ENCODE measurements at regions not wholly inside any gene's neighbourhood (a gene's known extent, or its start where the extent isn't known, plus 50 kb on each side); places are given as distances from the start of the nearest gene placed in this dataset.

- H3K4me1 ChIP-seq (ENCODE audit: low read length): no peaks in the 10 kb centered on the region
- no peaks in the 10 kb centered on the region for H3K36me3 ChIP-seq (replicated peaks; ENCODE audit: insufficient read depth, low read length)
- TF ChIP-seq CTCF (IDR thresholded peaks at IDR 0.05; ENCODE audit: low read length) (no peak), EZH2 (optimal IDR thresholded peaks at IDR 0.05; ENCODE audit: low read depth, low read length) (no peak), EZH2phosphoT487 (IDR thresholded peaks at IDR 0.05; ENCODE audit: low read length) (no peak)
- H3K9me2 ChIP-seq (replicated peaks; ENCODE audit: insufficient read depth, low read length): no peaks in the 10 kb centered on the region
- H3K9ac ChIP-seq (ENCODE audit: low read length): no peak overlapping the region
- H3K79me2 ChIP-seq (ENCODE audit: low read length): no peaks in the 10 kb centered on the region
- no peak overlapping the region for H3K27ac ChIP-seq (ENCODE audit: low read length)
- no peak for DNase-seq
- no peaks in the 10 kb centered on the region for H3K27me3 ChIP-seq (replicated peaks; ENCODE audit: insufficient read depth, low read length)
- no peaks in the 10 kb centered on the region for H3F3A ChIP-seq (ENCODE audit: insufficient read depth, low read length)
- no peaks in the 10 kb centered on the region for H3K9me3 ChIP-seq (replicated peaks; ENCODE audit: insufficient read depth, low read length)
- no peaks in the 10 kb centered on the region for H4K20me1 ChIP-seq (ENCODE audit: insufficient read depth, low read length)
- no peak overlapping the region for H2AFZ ChIP-seq (ENCODE audit: low read length)
- H3K4me2 ChIP-seq (ENCODE audit: low read depth, low read length): no peak overlapping the region
- H3K4me3 ChIP-seq (ENCODE audit: low read length): no peak overlapping the region
These were observed 577.8 kb downstream of the REEP3 start for GRCh38 chr10:64098994-64099393.

- Histone ChIP-seq H3K4me2 (ENCODE audit: low read depth, low read length) (no peak overlapping the region), H3K9me2 (replicated peaks; ENCODE audit: insufficient read depth, low read length) (no peaks in the 10 kb centered on the region), H3K36me3 (replicated peaks; ENCODE audit: insufficient read depth, low read length) (no peaks in the 10 kb centered on the region), H3K27ac (ENCODE audit: low read length) (no peak overlapping the region), H2AFZ (ENCODE audit: low read length) (no peak overlapping the region), H3K4me3 (ENCODE audit: low read length) (no peak overlapping the region), H3K27me3 (replicated peaks; ENCODE audit: insufficient read depth, low read length) (no peaks in the 10 kb centered on the region), H3K9me3 (replicated peaks; ENCODE audit: insufficient read depth, low read length) (no peaks in the 10 kb centered on the region), H3K9ac (ENCODE audit: low read length) (no peak overlapping the region), H4K20me1 (ENCODE audit: insufficient read depth, low read length) (no peaks in the 10 kb centered on the region), H3F3A (ENCODE audit: insufficient read depth, low read length) (no peaks in the 10 kb centered on the region), H3K4me1 (ENCODE audit: low read length) (no peaks in the 10 kb centered on the region), H3K79me2 (ENCODE audit: low read length) (no peaks in the 10 kb centered on the region)
- TF ChIP-seq CTCF (IDR thresholded peaks at IDR 0.05; ENCODE audit: low read length): no peak
- no peak for TF ChIP-seq EZH2 (optimal IDR thresholded peaks at IDR 0.05; ENCODE audit: low read depth, low read length)
- no peak for TF ChIP-seq EZH2phosphoT487 (IDR thresholded peaks at IDR 0.05; ENCODE audit: low read length)
- DNase-seq: no peak
These were observed 580.5 kb downstream of the REEP3 start for GRCh38 chr10:64101606-64102263.

GRCh38 chr10:64102264-64102633 lies 581.0 kb downstream of the REEP3 start:
- Histone ChIP-seq H3K36me3 (replicated peaks; ENCODE audit: insufficient read depth, low read length) (no peaks in the 10 kb centered on the region), H4K20me1 (ENCODE audit: insufficient read depth, low read length) (no peaks in the 10 kb centered on the region), H2AFZ (ENCODE audit: low read length) (no peak overlapping the region), H3K9ac (ENCODE audit: low read length) (no peak overlapping the region), H3K4me2 (ENCODE audit: low read depth, low read length) (no peak overlapping the region), H3K4me1 (ENCODE audit: low read length) (no peaks in the 10 kb centered on the region), H3K4me3 (ENCODE audit: low read length) (no peak overlapping the region), H3F3A (ENCODE audit: insufficient read depth, low read length) (no peaks in the 10 kb centered on the region), H3K9me2 (replicated peaks; ENCODE audit: insufficient read depth, low read length) (no peaks in the 10 kb centered on the region), H3K9me3 (replicated peaks; ENCODE audit: insufficient read depth, low read length) (no peaks in the 10 kb centered on the region), H3K27ac (ENCODE audit: low read length) (no peak overlapping the region), H3K27me3 (replicated peaks; ENCODE audit: insufficient read depth, low read length) (no peaks in the 10 kb centered on the region), H3K79me2 (ENCODE audit: low read length) (no peaks in the 10 kb centered on the region)
- TF ChIP-seq EZH2 (optimal IDR thresholded peaks at IDR 0.05; ENCODE audit: low read depth, low read length): no peak
- no peak for TF ChIP-seq CTCF (IDR thresholded peaks at IDR 0.05; ENCODE audit: low read length)
- no peak for TF ChIP-seq EZH2phosphoT487 (IDR thresholded peaks at IDR 0.05; ENCODE audit: low read length)
- DNase-seq: no peak

Measured in MM.1S (cell line).